Activated CD8-positive, alpha-beta T cell treated with anti-CD3 and anti-CD28 coated beads for 36 hours (primary cell): ENCODE measurements at regions not wholly inside any gene's neighbourhood (a gene's known extent, or its start where the extent isn't known, plus 50 kb on each side); places are given as distances from the start of the nearest gene placed in this dataset.

ENCODE experiments used
- ATAC-seq: fragments of 200-7000 bp; cut with Tn5 transposase; one replicate; pipeline ENCODE4 v1.10.0; 2021; ENCODE audit warnings: mild to moderate bottlenecking, moderate library complexity
- CTCF ChIA-PET: fragments of 350-600 bp; sonication (Branson Sonifier 250); formaldehyde crosslinking; loops from one replicate; lab custom pipeline; 2021; ENCODE audit warnings: antibody characterized with exemption; lab: Charles Lee
- POLR2A ChIA-PET: fragments of 350-600 bp; sonication (Branson Sonifier 250); formaldehyde crosslinking; loops from one replicate; lab custom pipeline; 2021; ENCODE audit warnings: antibody characterized with exemption; lab: Charles Lee
- DNase-seq: peaks from one replicate; pipeline ENCODE4 v3.0.0-alpha.2; 2020
- H3K27ac Mint-ChIP-seq: one replicate; pipeline ENCODE4 v1.8.0; 2021; ENCODE audit warnings: mild to moderate bottlenecking, mixed read lengths
- H3K27me3 Mint-ChIP-seq: one replicate; pipeline ENCODE4 v1.8.0; 2021; ENCODE audit warnings: mixed read lengths
- H3K36me3 Mint-ChIP-seq: one replicate; pipeline ENCODE4 v1.8.0; 2021; ENCODE audit warnings: low read depth, mixed read lengths
- H3K4me1 Mint-ChIP-seq: one replicate; pipeline ENCODE4 v1.8.0; 2021; ENCODE audit warnings: low read depth, mixed read lengths
- H3K4me3 Mint-ChIP-seq: one replicate; pipeline ENCODE4 v1.8.0; 2021; ENCODE audit warnings: mild to moderate bottlenecking, moderate library complexity, mixed read lengths
- H3K9me3 Mint-ChIP-seq: one replicate; pipeline ENCODE4 v1.8.0; 2021; ENCODE audit warnings: mixed read lengths
- intact Hi-C: fragments of 100-400 bp; cut with micrococcal nuclease; formaldehyde crosslinking; loops from one replicate; pipeline ENCODE4 v1.10.0; 2022
- TF ChIP-seq, protein P1 (sequence below): fragments of 200-600 bp; IDR thresholded peaks from one replicate; pipeline ENCODE4 v1.8.0; 2022; ENCODE audit warnings: antibody characterized with exemption, mild to moderate bottlenecking

DNA sequence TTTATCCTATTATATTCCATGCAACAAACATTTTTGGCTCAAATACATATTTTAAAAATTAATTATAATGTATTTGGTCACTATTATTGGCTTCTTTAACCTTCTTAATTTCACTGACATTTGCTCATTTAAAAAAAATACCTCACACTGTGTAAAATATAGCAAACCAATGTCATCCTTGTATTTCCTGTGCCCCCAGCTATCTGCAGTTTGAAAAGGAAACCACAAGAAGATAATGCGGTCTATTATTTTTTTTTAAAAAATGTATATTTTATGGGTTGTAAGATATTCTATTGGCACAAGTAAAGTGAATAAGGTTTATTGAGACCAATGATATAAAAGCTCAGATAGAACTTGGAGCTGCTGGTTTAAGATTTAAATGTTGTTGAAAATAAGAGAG is 904.2 kb downstream of the SI start:
- ChIA-PET POLR2A (no interaction called here), CTCF (no interaction called here)
- TF ChIP-seq, protein P1, sequence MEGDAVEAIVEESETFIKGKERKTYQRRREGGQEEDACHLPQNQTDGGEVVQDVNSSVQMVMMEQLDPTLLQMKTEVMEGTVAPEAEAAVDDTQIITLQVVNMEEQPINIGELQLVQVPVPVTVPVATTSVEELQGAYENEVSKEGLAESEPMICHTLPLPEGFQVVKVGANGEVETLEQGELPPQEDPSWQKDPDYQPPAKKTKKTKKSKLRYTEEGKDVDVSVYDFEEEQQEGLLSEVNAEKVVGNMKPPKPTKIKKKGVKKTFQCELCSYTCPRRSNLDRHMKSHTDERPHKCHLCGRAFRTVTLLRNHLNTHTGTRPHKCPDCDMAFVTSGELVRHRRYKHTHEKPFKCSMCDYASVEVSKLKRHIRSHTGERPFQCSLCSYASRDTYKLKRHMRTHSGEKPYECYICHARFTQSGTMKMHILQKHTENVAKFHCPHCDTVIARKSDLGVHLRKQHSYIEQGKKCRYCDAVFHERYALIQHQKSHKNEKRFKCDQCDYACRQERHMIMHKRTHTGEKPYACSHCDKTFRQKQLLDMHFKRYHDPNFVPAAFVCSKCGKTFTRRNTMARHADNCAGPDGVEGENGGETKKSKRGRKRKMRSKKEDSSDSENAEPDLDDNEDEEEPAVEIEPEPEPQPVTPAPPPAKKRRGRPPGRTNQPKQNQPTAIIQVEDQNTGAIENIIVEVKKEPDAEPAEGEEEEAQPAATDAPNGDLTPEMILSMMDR: no peak
- intact Hi-C loops: no loop called here
- Mint-ChIP-seq H3K27ac (no peak overlapping the region), H3K36me3 (no peaks in the 10 kb centered on the region), H3K4me3 (no peak overlapping the region), H3K4me1 (no peaks in the 10 kb centered on the region), H3K9me3 (peaks cover 7% of the 10 kb centered on the region), H3K27me3 (no peaks in the 10 kb centered on the region)
- DNase-seq: no peak
- no peak for ATAC-seq

GRCh38 chr3:164155400-164155799 is 922.9 kb downstream of the SI start:
- no peak overlapping the region for H3K4me3 Mint-ChIP-seq
- ChIA-PET POLR2A (no interaction called here), CTCF (no interaction called here)
- DNase-seq (no peak), ATAC-seq (no peak)
- H3K4me1 Mint-ChIP-seq: no peaks in the 10 kb centered on the region
- intact Hi-C loops: no loop called here
- no peak overlapping the region for H3K27ac Mint-ChIP-seq
- H3K36me3 Mint-ChIP-seq: no peaks in the 10 kb centered on the region
- H3K9me3 Mint-ChIP-seq: peaks cover 12% of the 10 kb centered on the region
- no peaks in the 10 kb centered on the region for H3K27me3 Mint-ChIP-seq
- TF ChIP-seq, protein P1: no peak

- Mint-ChIP-seq H3K36me3 (no peaks in the 10 kb centered on the region), H3K9me3 (peaks cover 23% of the 10 kb centered on the region), H3K4me3 (no peak overlapping the region), H3K4me1 (no peaks in the 10 kb centered on the region), H3K27ac (no peak overlapping the region), H3K27me3 (no peaks in the 10 kb centered on the region)
- ATAC-seq (no peak), DNase-seq (no peak)
- TF ChIP-seq, protein P1: no peak
- intact Hi-C loops: no loop called here
- ChIA-PET POLR2A (no interaction called here), CTCF (no interaction called here)
Measured at GRCh38 chr3:164144824-164145223, 933.5 kb downstream of the SI start.

- no peaks in the 10 kb centered on the region for H3K27me3 Mint-ChIP-seq
- H3K36me3 Mint-ChIP-seq: no peaks in the 10 kb centered on the region
- ChIA-PET CTCF (no interaction called here), POLR2A (no interaction called here)
- peaks cover 11% of the 10 kb centered on the region for H3K9me3 Mint-ChIP-seq
- ATAC-seq: no peak
- no peaks in the 10 kb centered on the region for H3K4me1 Mint-ChIP-seq
- no peak overlapping the region for H3K27ac Mint-ChIP-seq
- no peak overlapping the region for H3K4me3 Mint-ChIP-seq
- TF ChIP-seq, protein P1: no peak
- intact Hi-C loops: no loop called here
- DNase-seq: no peak
Measured at GRCh38 chr3:164132878-164133277, 945.4 kb downstream of the SI start.

DNA sequence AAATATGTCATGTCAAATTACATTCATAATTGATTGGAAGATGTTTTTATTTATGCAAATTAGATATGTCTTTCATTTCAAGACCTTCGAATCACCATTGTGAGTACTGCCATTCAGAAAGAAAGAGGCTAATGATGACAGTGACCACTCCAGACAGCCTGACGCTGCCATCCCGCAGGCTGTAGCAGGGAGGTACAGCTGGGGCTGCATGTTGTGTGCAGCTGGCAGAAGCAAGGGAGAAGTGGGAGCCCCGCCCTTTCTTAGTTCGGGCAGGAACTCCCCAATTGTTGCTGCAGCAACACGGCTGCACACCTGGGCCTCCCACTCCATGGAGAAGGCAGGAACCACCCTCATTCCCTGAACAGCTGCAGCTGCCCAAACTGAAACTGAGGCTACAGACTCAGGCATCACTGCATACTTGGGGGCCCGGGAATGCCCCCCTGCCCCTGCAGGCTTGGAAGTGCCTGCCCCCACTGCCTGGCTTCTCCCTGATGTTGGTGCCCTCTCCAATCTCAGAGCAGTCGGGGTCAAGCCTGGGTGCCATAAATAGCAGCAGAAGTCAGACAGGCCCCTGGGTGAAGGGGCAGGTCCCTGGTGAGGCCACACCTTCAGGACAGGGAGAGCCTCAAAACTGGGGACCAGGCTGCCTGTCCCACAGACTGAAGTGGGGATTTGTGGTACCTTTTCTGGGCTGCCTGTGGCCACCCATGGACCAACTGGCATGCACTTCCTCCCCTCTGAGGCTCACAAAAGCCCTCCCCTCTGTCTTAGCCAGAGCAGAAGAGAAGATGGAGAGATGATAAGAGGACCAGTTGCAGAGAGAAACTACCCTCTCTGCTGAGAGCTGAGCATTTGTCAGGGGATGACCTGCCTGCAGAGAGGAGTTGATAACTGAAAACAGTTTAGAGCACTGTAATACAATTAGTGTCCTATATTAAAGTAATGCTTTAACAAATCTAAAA is 964.6 kb downstream of the SI start:
- ATAC-seq (no peak), DNase-seq (no peak)
- no peaks in the 10 kb centered on the region for H3K4me1 Mint-ChIP-seq
- no peak overlapping the region for H3K27ac Mint-ChIP-seq
- no peaks in the 10 kb centered on the region for H3K36me3 Mint-ChIP-seq
- ChIA-PET CTCF (no interaction called here), POLR2A (no interaction called here)
- TF ChIP-seq, protein P1: no peak
- H3K9me3 Mint-ChIP-seq: peaks cover 7% of the 10 kb centered on the region
- intact Hi-C loops: no loop called here
- no peaks in the 10 kb centered on the region for H3K27me3 Mint-ChIP-seq
- H3K4me3 Mint-ChIP-seq: no peak overlapping the region
